ENCODE measurements at regions not wholly inside any gene's neighbourhood (a gene's known extent, or its start where the extent isn't known, plus 50 kb on each side); places are given as distances from the start of the nearest gene placed in this dataset.

DNA sequence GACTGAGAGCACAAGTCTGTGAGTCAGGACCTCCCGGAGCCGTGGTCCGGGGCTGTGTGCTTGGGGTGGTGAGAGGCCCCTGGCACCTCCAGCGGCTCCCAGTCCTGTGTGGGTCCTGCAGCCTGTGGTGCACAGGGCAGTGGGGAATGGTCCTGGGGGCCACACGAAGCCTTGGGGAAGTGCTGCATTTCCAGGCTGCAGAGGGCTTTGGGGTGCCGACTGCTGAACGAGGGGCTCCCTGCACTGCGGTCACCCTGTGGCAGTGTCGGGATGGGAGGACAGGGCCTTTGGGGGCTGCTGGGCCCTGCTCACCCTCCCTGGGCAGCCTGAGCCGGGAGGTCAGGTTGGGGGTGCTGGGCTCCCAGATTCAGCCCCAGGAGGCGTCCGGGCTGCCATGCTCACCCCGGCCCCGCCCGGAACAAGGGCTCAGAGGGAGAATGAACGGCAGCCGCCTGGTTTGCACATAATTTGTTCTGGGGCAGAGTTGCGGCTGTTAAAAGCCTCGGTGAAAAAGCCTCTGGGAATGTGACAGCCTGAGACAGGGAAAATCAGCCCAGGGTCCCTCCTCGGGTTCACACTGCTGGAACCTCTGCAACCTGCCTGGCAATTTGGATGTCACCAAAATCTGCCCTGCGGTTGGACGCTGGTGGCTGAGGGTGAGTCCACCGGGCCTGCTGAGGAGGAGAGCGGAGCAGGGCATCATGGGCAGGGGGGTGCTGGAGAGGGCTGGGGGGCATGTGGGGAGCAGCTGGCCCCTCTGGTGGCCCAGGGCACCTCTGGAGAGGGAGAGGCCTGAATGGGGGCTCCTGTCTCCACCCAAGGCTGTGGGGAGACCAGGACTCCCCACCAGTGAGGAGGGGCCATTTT, 109.2 kb downstream of the KIF26A start:
- H3K4me1 Mint-ChIP-seq: no peaks in the 10 kb centered on the region
- H3K9me3 Mint-ChIP-seq: peaks cover 0 to 3% (median 0%) of the 10 kb centered on the region in 7 donors
- DNase-seq (no peak), ATAC-seq (ENCODE audit: low read depth in 2 of 2) (no peak)
- H3K4me3 Mint-ChIP-seq: no peak overlapping the region
- Histone ChIP-seq H3K27me3 (ENCODE audit: control insufficient read depth, insufficient read depth, low read length) (no peaks in the 10 kb centered on the region), H3K4me3 (ENCODE audit: low read depth, low read length) (no peak overlapping the region), H3K36me3 (ENCODE audit: control insufficient read depth, insufficient read depth, low read length) (no peaks in the 10 kb centered on the region), H3K4me1 (ENCODE audit: control insufficient read depth, insufficient read depth, low read length, poor library complexity, severe bottlenecking) (no peaks in the 10 kb centered on the region), H3K9me3 (ENCODE audit: control insufficient read depth in 2 of 2, low read length in 2 of 2) (peaks cover 0 to 4% of the 10 kb centered on the region in 2 experiments), H3K27ac (ENCODE audit: insufficient read depth, low read length, poor library complexity, severe bottlenecking) (no peak overlapping the region)
- H3K27me3 Mint-ChIP-seq: no peaks in the 10 kb centered on the region
- no peak overlapping the region for H3K27ac Mint-ChIP-seq
- no peaks in the 10 kb centered on the region for H3K36me3 Mint-ChIP-seq

DNA sequence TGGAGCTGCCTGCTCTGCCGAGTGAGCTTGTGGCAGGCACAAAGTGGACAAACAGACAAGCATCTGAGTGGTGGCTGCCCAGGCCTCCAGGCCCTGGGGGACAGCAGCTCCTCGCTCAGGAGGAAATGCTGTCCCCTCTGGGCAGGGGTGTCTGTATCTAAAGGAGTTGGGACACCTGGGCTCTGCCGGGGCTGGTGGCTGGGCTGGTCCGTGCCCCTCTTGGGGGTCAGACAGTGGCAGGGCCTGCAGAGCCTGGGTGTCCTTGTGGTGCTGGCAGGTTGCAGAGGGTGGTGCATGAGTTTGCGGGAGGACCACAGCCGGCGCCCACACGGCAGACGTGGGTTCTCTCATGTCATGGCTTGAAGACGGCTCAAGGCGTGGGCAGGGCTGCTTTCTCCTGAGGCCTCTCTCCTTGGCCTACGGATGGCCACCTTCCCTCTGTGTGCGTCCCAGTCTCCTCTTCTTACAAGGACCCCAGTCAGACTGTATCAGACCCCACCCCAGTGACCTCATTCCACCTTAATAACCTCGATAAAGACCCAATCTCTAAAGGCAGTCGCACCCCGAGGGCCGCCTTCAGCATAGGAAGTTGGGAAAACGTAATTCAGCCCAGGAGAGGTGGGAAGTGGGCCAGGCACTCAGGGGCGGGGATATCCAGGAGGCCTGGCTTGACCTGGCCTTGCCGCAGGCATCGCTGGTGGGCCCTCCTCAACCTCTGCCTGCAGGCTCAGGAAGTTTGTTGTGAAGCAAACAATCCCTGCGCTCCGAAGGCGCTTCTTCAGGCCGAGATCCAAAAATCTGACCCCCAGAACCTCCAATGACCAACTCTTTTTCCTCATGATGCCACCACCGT, 110.0 kb downstream of the KIF26A start:
- H3K4me3 Mint-ChIP-seq: no peak overlapping the region

DNA sequence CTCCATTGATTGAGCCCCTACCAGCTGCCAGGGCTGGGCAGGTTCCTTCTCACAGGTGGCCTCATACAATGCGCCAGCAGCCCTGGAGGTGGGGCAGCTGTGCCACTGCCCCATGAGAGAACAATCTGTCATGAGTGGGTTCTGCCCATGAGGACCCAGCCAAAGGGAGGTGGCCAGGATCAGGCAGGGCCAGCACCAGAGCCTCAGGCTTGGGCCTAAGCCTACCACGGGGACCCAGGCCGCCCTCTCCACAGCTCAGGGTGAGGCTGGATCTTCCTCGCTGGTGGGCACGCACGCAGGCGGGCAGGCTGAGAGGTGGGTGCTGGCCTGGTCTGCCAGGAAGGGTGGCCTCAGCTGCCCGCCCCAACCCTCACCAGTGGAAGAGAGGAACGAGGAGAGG, 110.7 kb downstream of the KIF26A start:
- DNase-seq (no peak), ATAC-seq (ENCODE audit: low read depth in 2 of 2) (no peak)
- Histone ChIP-seq H3K9me3 (ENCODE audit: control insufficient read depth in 2 of 2, low read length in 2 of 2) (peaks cover 0 to 4% of the 10 kb centered on the region in 2 experiments), H3K27ac (ENCODE audit: insufficient read depth, low read length, poor library complexity, severe bottlenecking) (no peak overlapping the region), H3K4me3 (ENCODE audit: low read depth, low read length) (no peak overlapping the region), H3K4me1 (ENCODE audit: control insufficient read depth, insufficient read depth, low read length, poor library complexity, severe bottlenecking) (no peaks in the 10 kb centered on the region), H3K27me3 (ENCODE audit: control insufficient read depth, insufficient read depth, low read length) (no peaks in the 10 kb centered on the region), H3K36me3 (ENCODE audit: control insufficient read depth, insufficient read depth, low read length) (no peaks in the 10 kb centered on the region)
- H3K27me3 Mint-ChIP-seq: no peaks in the 10 kb centered on the region
- H3K4me3 Mint-ChIP-seq: no peak overlapping the region
- H3K9me3 Mint-ChIP-seq: peaks cover 0 to 3% (median 0%) of the 10 kb centered on the region in 7 donors
- no peaks in the 10 kb centered on the region for H3K36me3 Mint-ChIP-seq
- no peak overlapping the region for H3K27ac Mint-ChIP-seq
- no peaks in the 10 kb centered on the region for H3K4me1 Mint-ChIP-seq

More for the DNA sequence above, 110.0 kb downstream of the KIF26A start:
- H3K9me3 Mint-ChIP-seq: peaks cover 0 to 3% (median 0%) of the 10 kb centered on the region in 7 donors
- H3K36me3 Mint-ChIP-seq: no peaks in the 10 kb centered on the region
- no peaks in the 10 kb centered on the region for H3K4me1 Mint-ChIP-seq
- H3K4me3 ChIP-seq (ENCODE audit: low read depth, low read length): no peak overlapping the region
- H3K27me3 ChIP-seq (ENCODE audit: control insufficient read depth, insufficient read depth, low read length): no peaks in the 10 kb centered on the region
- no peaks in the 10 kb centered on the region for H3K36me3 ChIP-seq (ENCODE audit: control insufficient read depth, insufficient read depth, low read length)
- no peak for ATAC-seq (ENCODE audit: low read depth in 2 of 2)
- no peak overlapping the region for H3K27ac Mint-ChIP-seq
- peaks cover 0 to 4% of the 10 kb centered on the region in 2 experiments for H3K9me3 ChIP-seq (ENCODE audit: control insufficient read depth in 2 of 2, low read length in 2 of 2)
- no peaks in the 10 kb centered on the region for H3K27me3 Mint-ChIP-seq
- H3K4me1 ChIP-seq (ENCODE audit: control insufficient read depth, insufficient read depth, low read length, poor library complexity, severe bottlenecking): no peaks in the 10 kb centered on the region
- no peak overlapping the region for H3K27ac ChIP-seq (ENCODE audit: insufficient read depth, low read length, poor library complexity, severe bottlenecking)
- no peak for DNase-seq

DNA sequence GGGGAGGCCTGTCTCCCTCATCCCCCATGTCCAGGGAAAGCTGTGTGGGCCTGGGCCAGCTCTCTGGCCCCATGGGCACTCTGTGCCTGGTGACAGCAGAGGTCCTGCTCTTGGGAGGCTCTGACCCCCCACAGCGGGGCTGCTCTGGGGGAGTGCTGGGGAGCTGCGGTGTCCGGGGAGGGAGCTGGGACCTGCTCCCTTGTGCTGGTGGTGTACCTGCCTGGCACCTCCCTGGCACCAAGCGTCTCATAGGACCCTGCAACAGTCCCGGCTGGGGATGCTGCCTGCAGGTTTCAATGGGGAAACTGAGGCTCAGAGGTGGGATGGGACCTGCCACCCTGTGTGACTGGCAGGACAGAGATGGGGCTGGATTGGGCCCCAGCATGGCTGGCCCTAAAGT, 111.3 kb downstream of the KIF26A start:
- ATAC-seq (ENCODE audit: low read depth in 2 of 2) (no peak), DNase-seq (no peak)
- no peak overlapping the region for H3K27ac Mint-ChIP-seq
- Histone ChIP-seq H3K9me3 (ENCODE audit: control insufficient read depth in 2 of 2, low read length in 2 of 2) (peaks cover 0 to 4% of the 10 kb centered on the region in 2 experiments), H3K27me3 (ENCODE audit: control insufficient read depth, insufficient read depth, low read length) (no peaks in the 10 kb centered on the region), H3K27ac (ENCODE audit: insufficient read depth, low read length, poor library complexity, severe bottlenecking) (no peak overlapping the region), H3K4me1 (ENCODE audit: control insufficient read depth, insufficient read depth, low read length, poor library complexity, severe bottlenecking) (no peaks in the 10 kb centered on the region), H3K4me3 (ENCODE audit: low read depth, low read length) (no peak overlapping the region), H3K36me3 (ENCODE audit: control insufficient read depth, insufficient read depth, low read length) (no peaks in the 10 kb centered on the region)
- no peak overlapping the region for H3K4me3 Mint-ChIP-seq
- no peaks in the 10 kb centered on the region for H3K27me3 Mint-ChIP-seq
- H3K9me3 Mint-ChIP-seq: peaks cover 0 to 3% (median 0%) of the 10 kb centered on the region in 7 donors
- peaks cover 0 to 2% (median 0%) of the 10 kb centered on the region in 4 donors for H3K4me1 Mint-ChIP-seq
- H3K36me3 Mint-ChIP-seq: no peaks in the 10 kb centered on the region

DNA sequence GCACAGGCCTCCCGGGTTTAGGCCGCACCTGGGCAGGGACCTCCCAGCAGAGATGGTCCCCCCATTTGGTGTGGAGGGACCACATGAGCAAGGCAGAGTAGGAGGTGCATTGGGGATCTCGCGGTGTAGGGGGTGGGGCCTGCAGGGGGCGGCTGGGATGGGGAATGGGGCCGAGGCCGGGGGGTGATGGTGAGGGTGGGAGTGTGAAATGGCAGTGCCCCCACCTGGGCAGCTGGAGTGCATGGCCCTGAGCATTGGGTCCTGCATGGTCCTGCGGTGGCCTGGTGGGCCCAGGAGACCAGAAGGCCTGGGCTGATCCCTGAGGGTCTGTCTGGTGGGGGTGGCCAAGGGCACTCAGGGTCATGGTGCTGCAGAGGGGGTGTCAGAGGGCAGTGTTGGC, 111.8 kb downstream of the KIF26A start:
- no peak overlapping the region for H3K27ac ChIP-seq (ENCODE audit: insufficient read depth, low read length, poor library complexity, severe bottlenecking)

DNA sequence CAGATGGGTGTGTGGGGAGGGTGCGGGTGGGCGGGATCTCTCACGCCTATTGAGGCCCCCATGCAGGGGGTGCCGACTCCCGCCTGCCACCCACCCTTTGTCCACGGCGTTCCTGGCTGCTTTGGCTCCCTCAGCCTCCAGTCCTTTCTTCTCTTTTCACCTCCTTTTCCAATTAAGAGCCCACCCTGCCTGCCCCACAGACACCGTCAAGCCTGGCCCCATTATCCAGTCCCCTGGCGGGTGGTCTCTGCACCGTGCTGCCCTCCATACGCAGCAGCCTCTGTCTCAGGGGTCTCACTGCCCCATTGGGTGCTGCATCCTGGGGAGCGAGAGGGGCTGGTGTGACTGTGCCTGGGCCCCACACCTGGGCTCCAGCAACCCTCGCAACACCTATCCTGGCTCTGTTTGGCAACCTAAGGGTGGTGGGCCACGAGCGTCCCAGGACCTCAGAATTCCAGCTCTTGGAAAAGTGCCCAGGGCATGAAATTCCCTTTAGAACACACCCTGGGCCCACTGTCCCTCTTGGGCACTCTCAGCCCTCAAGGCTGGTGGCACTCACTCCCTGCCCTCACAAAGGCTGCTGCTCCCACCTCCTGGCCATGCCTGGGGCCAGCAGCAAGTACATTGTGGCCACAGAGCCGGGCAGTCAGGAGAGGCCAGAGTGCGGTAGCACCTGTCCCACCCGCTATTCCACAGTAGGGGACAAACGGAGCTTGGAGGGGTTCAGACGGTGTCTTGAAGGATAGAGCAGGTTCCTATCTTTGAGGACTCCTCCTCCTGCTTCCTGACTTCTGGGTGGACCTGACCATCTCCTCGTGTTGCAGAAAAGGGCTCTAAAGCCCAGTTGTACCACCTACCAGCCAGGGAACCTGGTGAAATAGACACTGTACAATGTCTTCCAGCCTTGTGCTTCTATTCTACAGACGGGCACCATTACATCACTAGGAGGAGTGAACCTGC, 114.1 kb downstream of the KIF26A start:
- Mint-ChIP-seq H3K4me3 (no peak overlapping the region), H3K36me3 (no peaks in the 10 kb centered on the region), H3K9me3 (peaks cover 0 to 8% (median 0%) of the 10 kb centered on the region in 7 donors), H3K4me1 (peaks cover 0 to 2% (median 0%) of the 10 kb centered on the region in 4 donors), H3K27ac (no peak overlapping the region), H3K27me3 (peaks cover 5% of the 10 kb centered on the region)
- Histone ChIP-seq H3K27me3 (ENCODE audit: control insufficient read depth, insufficient read depth, low read length) (peaks cover 2% of the 10 kb centered on the region), H3K27ac (ENCODE audit: insufficient read depth, low read length, poor library complexity, severe bottlenecking) (no peak overlapping the region), H3K9me3 (ENCODE audit: control insufficient read depth in 2 of 2, low read length in 2 of 2) (no peaks in the 10 kb centered on the region), H3K4me3 (ENCODE audit: low read depth, low read length) (no peak overlapping the region), H3K36me3 (ENCODE audit: control insufficient read depth, insufficient read depth, low read length) (no peaks in the 10 kb centered on the region), H3K4me1 (ENCODE audit: control insufficient read depth, insufficient read depth, low read length, poor library complexity, severe bottlenecking) (no peaks in the 10 kb centered on the region)
- no peak for ATAC-seq (ENCODE audit: low read depth in 2 of 2)
- no peak for DNase-seq

More for the DNA sequence above, 111.8 kb downstream of the KIF26A start:
- no peak overlapping the region for H3K4me3 ChIP-seq (ENCODE audit: low read depth, low read length)
- Mint-ChIP-seq H3K4me3 (no peak overlapping the region), H3K9me3 (peaks cover 0 to 3% (median 0%) of the 10 kb centered on the region in 7 donors), H3K27me3 (no peaks in the 10 kb centered on the region), H3K4me1 (peaks cover 0 to 2% (median 0%) of the 10 kb centered on the region in 4 donors), H3K27ac (peak overlapping the region in 1 of 3 donors; percentile 69), H3K36me3 (no peaks in the 10 kb centered on the region)
- H3K27me3 ChIP-seq (ENCODE audit: control insufficient read depth, insufficient read depth, low read length): no peaks in the 10 kb centered on the region
- H3K4me1 ChIP-seq (ENCODE audit: control insufficient read depth, insufficient read depth, low read length, poor library complexity, severe bottlenecking): no peaks in the 10 kb centered on the region
- peaks cover 0 to 4% of the 10 kb centered on the region in 2 experiments for H3K9me3 ChIP-seq (ENCODE audit: control insufficient read depth in 2 of 2, low read length in 2 of 2)
- no peak for DNase-seq
- no peak for ATAC-seq (ENCODE audit: low read depth in 2 of 2)
- no peaks in the 10 kb centered on the region for H3K36me3 ChIP-seq (ENCODE audit: control insufficient read depth, insufficient read depth, low read length)

DNA sequence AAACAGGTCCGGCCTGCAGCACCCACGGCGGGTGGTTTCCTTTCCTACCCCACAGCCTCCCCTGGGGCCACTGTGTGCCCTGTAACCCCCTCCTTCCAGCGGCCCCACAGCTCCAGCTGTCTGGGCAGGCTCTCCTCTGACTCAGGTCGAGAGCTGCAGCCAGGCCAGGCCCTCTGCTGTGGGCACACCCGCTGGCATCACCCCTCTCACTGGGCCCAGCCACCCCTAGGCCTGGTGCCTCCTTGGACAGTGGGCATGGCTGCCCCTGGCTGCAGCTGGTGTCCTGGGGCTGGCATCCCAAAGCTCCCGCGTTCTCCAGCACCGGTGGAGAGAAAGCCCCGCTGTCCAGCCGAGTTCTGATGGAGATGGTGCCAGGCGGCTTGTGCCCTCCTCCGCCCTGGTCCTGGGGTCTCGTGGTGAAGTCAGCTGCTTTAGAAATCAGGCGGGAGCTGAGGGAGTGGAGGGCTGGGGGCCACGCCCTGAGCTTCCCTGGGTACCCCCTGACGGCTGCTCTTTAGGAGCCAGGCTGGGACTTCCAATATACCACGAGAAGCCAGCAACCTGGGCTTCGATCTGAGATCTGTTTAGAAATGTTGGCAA, 114.9 kb downstream of the KIF26A start:
- DNase-seq (no peak), ATAC-seq (ENCODE audit: low read depth in 2 of 2) (no peak)
- H3K36me3 Mint-ChIP-seq: no peaks in the 10 kb centered on the region
- Histone ChIP-seq H3K27me3 (ENCODE audit: control insufficient read depth, insufficient read depth, low read length) (peaks cover 4% of the 10 kb centered on the region), H3K4me3 (ENCODE audit: low read depth, low read length) (no peak overlapping the region), H3K27ac (ENCODE audit: insufficient read depth, low read length, poor library complexity, severe bottlenecking) (no peak overlapping the region), H3K9me3 (ENCODE audit: control insufficient read depth in 2 of 2, low read length in 2 of 2) (no peaks in the 10 kb centered on the region), H3K36me3 (ENCODE audit: control insufficient read depth, insufficient read depth, low read length) (no peaks in the 10 kb centered on the region), H3K4me1 (ENCODE audit: control insufficient read depth, insufficient read depth, low read length, poor library complexity, severe bottlenecking) (no peaks in the 10 kb centered on the region)
- peaks cover 9% of the 10 kb centered on the region for H3K27me3 Mint-ChIP-seq
- H3K4me3 Mint-ChIP-seq: no peak overlapping the region
- peaks cover 0 to 8% (median 0%) of the 10 kb centered on the region in 7 donors for H3K9me3 Mint-ChIP-seq
- H3K4me1 Mint-ChIP-seq: peaks cover 0 to 2% (median 0%) of the 10 kb centered on the region in 4 donors
- H3K27ac Mint-ChIP-seq: no peak overlapping the region
